ENCODE measurements at regions not wholly inside any gene's neighbourhood (a gene's known extent, or its start where the extent isn't known, plus 50 kb on each side); places are given as distances from the start of the nearest gene placed in this dataset.

GRCh38 chr20:52601295-52601971, 370.7 kb upstream of the TSHZ2 start:
- TF ChIP-seq EZH2 (IDR thresholded peaks at IDR 0.05; ENCODE audit: low read length, missing control alignments) = no peak
- no peak for TF ChIP-seq CTCF (conservative IDR thresholded peaks at IDR 0.05 in 1 of 2, IDR thresholded peaks at IDR 0.05 in 1 of 2; ENCODE audit: low read depth in 1 of 2, low read length in 2 of 2)
